ENCODE measurements at regions not wholly inside any gene's neighbourhood (a gene's known extent, or its start where the extent isn't known, plus 50 kb on each side); places are given as distances from the start of the nearest gene placed in this dataset.
A peak's percentile ranks its signal among the peaks of the same experiment; 100 is the strongest.

DNA sequence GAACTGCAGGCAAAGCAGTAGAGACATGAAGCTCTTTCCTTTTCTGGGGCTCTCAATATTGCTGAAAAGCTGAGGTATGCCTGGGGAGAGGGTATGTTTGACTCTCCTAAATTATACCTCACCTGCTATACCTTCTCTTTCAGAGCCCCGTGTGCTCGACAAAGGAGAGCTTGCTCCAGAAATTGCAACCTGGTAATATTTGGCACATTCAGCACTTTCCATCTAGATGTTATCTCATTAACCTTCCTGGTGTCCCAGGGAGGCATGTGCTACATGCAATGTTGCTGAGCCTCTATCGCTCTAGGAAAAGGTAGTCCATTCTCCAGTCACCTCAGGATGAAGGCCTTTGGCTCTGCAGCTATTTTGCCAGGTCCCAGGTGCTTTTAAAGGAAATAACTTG is 78.5 kb upstream of the ZSWIM6 start:
- TF ChIP-seq, protein P1, sequence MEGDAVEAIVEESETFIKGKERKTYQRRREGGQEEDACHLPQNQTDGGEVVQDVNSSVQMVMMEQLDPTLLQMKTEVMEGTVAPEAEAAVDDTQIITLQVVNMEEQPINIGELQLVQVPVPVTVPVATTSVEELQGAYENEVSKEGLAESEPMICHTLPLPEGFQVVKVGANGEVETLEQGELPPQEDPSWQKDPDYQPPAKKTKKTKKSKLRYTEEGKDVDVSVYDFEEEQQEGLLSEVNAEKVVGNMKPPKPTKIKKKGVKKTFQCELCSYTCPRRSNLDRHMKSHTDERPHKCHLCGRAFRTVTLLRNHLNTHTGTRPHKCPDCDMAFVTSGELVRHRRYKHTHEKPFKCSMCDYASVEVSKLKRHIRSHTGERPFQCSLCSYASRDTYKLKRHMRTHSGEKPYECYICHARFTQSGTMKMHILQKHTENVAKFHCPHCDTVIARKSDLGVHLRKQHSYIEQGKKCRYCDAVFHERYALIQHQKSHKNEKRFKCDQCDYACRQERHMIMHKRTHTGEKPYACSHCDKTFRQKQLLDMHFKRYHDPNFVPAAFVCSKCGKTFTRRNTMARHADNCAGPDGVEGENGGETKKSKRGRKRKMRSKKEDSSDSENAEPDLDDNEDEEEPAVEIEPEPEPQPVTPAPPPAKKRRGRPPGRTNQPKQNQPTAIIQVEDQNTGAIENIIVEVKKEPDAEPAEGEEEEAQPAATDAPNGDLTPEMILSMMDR (IDR thresholded peaks at IDR 0.05; ENCODE audit: unreplicated experiment), result no peak
- no TSS peak for BruUV-seq (replicated peaks)
- H3K4me1 Mint-ChIP-seq (ENCODE audit: insufficient read depth, unreplicated experiment), result peaks cover 7% of the 10 kb centered on the region
- ChIA-PET CTCF (interaction anchor here (0.6 to 1.3 kb wide), 3 partner anchors 10 to 46 kb away, joined by 3 read pairs; no protein-coding TSS in a partner anchor), POLR2A (no interaction called here)
- no peak overlapping the region for H3K27ac Mint-ChIP-seq (ENCODE audit: low read depth, unreplicated experiment)
- H3K27me3 Mint-ChIP-seq (ENCODE audit: insufficient read depth, unreplicated experiment), result no peaks in the 10 kb centered on the region
- DNase-seq (ENCODE audit: unreplicated experiment), result no peak
- no peak overlapping the region for H3K4me3 Mint-ChIP-seq (ENCODE audit: unreplicated experiment)
- intact Hi-C loops (cut with micrococcal nuclease), result no loop called here
- H3K36me3 Mint-ChIP-seq (ENCODE audit: insufficient read depth, unreplicated experiment), result no peaks in the 10 kb centered on the region
- H3K9me3 Mint-ChIP-seq (ENCODE audit: unreplicated experiment), result peaks cover 14% of the 10 kb centered on the region

DNA sequence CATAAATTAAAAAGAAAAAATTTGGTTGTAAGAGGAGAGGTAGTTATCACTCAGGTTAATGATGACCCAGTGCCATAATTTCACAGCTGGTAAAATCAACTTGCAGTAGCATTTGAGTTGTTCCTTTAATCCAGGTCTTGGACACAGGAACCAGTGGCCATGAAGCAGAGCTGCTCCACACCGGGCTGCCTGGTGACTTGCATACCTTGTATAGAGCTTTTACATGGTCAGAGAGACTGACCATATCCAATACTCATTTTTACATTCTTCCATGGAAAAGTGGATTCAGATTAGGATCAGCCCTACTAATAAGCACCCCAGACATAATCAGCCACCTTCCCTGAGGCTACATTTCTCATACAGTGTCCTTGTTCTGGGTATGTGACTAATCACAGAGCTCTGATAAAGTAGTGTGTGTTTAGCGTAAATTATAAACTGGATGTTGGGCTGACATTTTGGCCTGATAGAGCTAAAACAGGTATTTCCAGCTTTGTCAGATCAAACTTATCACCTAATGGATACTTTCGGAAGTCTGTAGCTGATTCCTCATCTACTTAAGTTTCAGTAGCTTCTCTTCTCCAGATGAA is 77.0 kb upstream of the ZSWIM6 start:
- Mint-ChIP-seq H3K36me3 (ENCODE audit: insufficient read depth, unreplicated experiment) (no peaks in the 10 kb centered on the region), H3K27me3 (ENCODE audit: insufficient read depth, unreplicated experiment) (no peaks in the 10 kb centered on the region), H3K9me3 (ENCODE audit: unreplicated experiment) (peaks cover 8% of the 10 kb centered on the region), H3K27ac (ENCODE audit: low read depth, unreplicated experiment) (no peak overlapping the region), H3K4me1 (ENCODE audit: insufficient read depth, unreplicated experiment) (peaks cover 7% of the 10 kb centered on the region), H3K4me3 (ENCODE audit: unreplicated experiment) (no peak overlapping the region)
- ChIA-PET CTCF (interaction anchor here (1.0 kb wide), 1 partner anchor 12 kb away, joined by 3 read pairs; no protein-coding TSS in a partner anchor), POLR2A (interaction anchor here (1.1 to 1.2 kb wide), 3 partner anchors 11 to 45 kb away, joined by 3 to 4 read pairs (median 3); no protein-coding TSS in a partner anchor)
- TF ChIP-seq, protein P1 (IDR thresholded peaks at IDR 0.05; ENCODE audit: unreplicated experiment), result no peak
- BruUV-seq (replicated peaks), result no TSS peak
- peak; percentile 19 for DNase-seq (ENCODE audit: unreplicated experiment)
- intact Hi-C loops (cut with micrococcal nuclease), result no loop called here

DNA sequence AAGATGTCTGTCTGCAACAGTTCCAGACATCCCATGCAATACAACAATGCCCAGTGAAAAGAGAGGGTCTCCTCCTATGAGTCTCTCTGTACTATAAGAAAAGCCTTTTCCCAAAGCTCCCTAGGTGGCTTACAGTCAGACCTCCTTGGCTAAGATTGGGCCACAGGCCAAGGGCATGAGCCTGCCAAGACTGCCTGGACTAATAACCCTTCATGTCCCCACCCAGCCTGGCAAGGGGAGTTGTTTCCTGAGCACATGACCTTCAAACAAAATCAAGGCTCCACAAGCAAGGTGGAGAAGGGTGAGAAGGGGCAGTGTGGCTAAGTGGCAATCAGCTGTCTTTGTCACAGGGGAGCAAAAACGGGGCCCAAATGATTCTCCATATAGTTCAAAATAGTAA is 75.6 kb upstream of the ZSWIM6 start:
- TF ChIP-seq, protein P1 (IDR thresholded peaks at IDR 0.05; ENCODE audit: unreplicated experiment), result no peak
- no peaks in the 10 kb centered on the region for H3K9me3 Mint-ChIP-seq (ENCODE audit: unreplicated experiment)
- H3K27me3 Mint-ChIP-seq (ENCODE audit: insufficient read depth, unreplicated experiment), result no peaks in the 10 kb centered on the region
- peak; percentile 81 for DNase-seq (ENCODE audit: unreplicated experiment)
- peaks cover 7% of the 10 kb centered on the region for H3K4me1 Mint-ChIP-seq (ENCODE audit: insufficient read depth, unreplicated experiment)
- H3K4me3 Mint-ChIP-seq (ENCODE audit: unreplicated experiment), result no peak overlapping the region
- no TSS peak for BruUV-seq (replicated peaks)
- CTCF ChIA-PET, result interaction anchor here (0.5 to 0.6 kb wide), 3 partner anchors 13 to 1149 kb away, joined by 3 to 4 read pairs (median 3); no protein-coding TSS in a partner anchor
- POLR2A ChIA-PET, result no interaction called here
- no peak overlapping the region for H3K27ac Mint-ChIP-seq (ENCODE audit: low read depth, unreplicated experiment)
- intact Hi-C loops (cut with micrococcal nuclease), result no loop called here
- no peaks in the 10 kb centered on the region for H3K36me3 Mint-ChIP-seq (ENCODE audit: insufficient read depth, unreplicated experiment)

DNA sequence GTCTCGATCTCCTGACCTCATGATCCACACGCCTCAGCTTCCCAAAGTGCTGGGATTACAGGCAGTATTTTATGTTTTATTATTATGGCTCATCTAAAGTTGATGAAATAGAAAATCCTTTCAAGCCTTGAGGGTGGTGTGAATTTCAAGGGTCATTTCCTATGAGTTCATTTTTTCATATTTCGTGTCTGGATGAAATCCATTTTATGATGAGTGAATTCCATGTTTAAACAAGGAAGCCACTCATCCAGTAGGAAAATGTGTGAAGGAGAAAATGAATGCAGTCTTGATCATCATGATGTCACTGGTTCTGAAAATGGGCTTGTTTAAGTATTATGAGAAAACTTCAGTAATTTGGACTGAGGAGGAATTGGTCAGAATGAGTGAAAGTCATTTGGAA is 74.6 kb upstream of the ZSWIM6 start:
- BruUV-seq (replicated peaks), result no TSS peak
- intact Hi-C loops (cut with micrococcal nuclease), result no loop called here
- POLR2A ChIA-PET, result no interaction called here
- H3K4me1 Mint-ChIP-seq (ENCODE audit: insufficient read depth, unreplicated experiment), result peaks cover 7% of the 10 kb centered on the region
- H3K9me3 Mint-ChIP-seq (ENCODE audit: unreplicated experiment), result no peaks in the 10 kb centered on the region
- CTCF ChIA-PET, result no interaction called here
- TF ChIP-seq, protein P1 (IDR thresholded peaks at IDR 0.05; ENCODE audit: unreplicated experiment), result no peak
- H3K27me3 Mint-ChIP-seq (ENCODE audit: insufficient read depth, unreplicated experiment), result no peaks in the 10 kb centered on the region
- H3K27ac Mint-ChIP-seq (ENCODE audit: low read depth, unreplicated experiment), result no peak overlapping the region
- no peak for DNase-seq (ENCODE audit: unreplicated experiment)
- no peaks in the 10 kb centered on the region for H3K36me3 Mint-ChIP-seq (ENCODE audit: insufficient read depth, unreplicated experiment)
- no peak overlapping the region for H3K4me3 Mint-ChIP-seq (ENCODE audit: unreplicated experiment)
